ENCODE measurements at regions not wholly inside any gene's neighbourhood (a gene's known extent, or its start where the extent isn't known, plus 50 kb on each side); places are given as distances from the start of the nearest gene placed in this dataset.

GRCh38 chr6:163836876-163837690, 422.6 kb downstream of the QKI start:
- DNase-seq (ENCODE audit: low read depth in 2 of 2), result no peak

GRCh38 chr6:163835439-163836171, 421.1 kb downstream of the QKI start:
- DNase-seq (ENCODE audit: low read depth in 2 of 2), result no peak

- no peak for DNase-seq (ENCODE audit: low read depth in 2 of 2)
Observed at GRCh38 chr6:163834226-163834970, 419.9 kb downstream of the QKI start.

- no peak for DNase-seq (ENCODE audit: low read depth in 2 of 2)
Observed at GRCh38 chr6:163831736-163832135, 417.2 kb downstream of the QKI start.

- DNase-seq (ENCODE audit: low read depth in 2 of 2), result no peak
Observed at GRCh38 chr6:163830641-163831040, 416.1 kb downstream of the QKI start.

- no peak for DNase-seq (ENCODE audit: low read depth in 2 of 2)
Observed at GRCh38 chr6:163828038-163828795, 413.7 kb downstream of the QKI start.

GRCh38 chr6:163827143-163827542, 412.6 kb downstream of the QKI start:
- no peak for DNase-seq (ENCODE audit: low read depth in 2 of 2)

GRCh38 chr6:163826629-163827028, 412.1 kb downstream of the QKI start:
- DNase-seq (ENCODE audit: low read depth in 2 of 2), result no peak

GRCh38 chr6:163825033-163825432, 410.5 kb downstream of the QKI start:
- no peak for DNase-seq (ENCODE audit: low read depth in 2 of 2)

GRCh38 chr6:163823577-163823976, 409.1 kb downstream of the QKI start:
- no peak for DNase-seq (ENCODE audit: low read depth in 2 of 2)

- DNase-seq (ENCODE audit: low read depth in 2 of 2), result no peak
Observed at GRCh38 chr6:163820745-163821458, 406.4 kb downstream of the QKI start.

- DNase-seq (ENCODE audit: low read depth in 2 of 2), result no peak
Observed at GRCh38 chr6:163820171-163820570, 405.7 kb downstream of the QKI start.

- no peak for DNase-seq (ENCODE audit: low read depth in 2 of 2)
Observed at GRCh38 chr6:163818719-163819118, 404.2 kb downstream of the QKI start.

- DNase-seq (ENCODE audit: low read depth in 2 of 2), result no peak
Observed at GRCh38 chr6:163816441-163816840, 401.9 kb downstream of the QKI start.

- no peak for DNase-seq (ENCODE audit: low read depth in 2 of 2)
Observed at GRCh38 chr6:163815796-163816195, 401.3 kb downstream of the QKI start.

- no peak for DNase-seq (ENCODE audit: low read depth in 2 of 2)
Observed at GRCh38 chr6:163814494-163815364, 400.2 kb downstream of the QKI start.

GRCh38 chr6:163813979-163814493, 399.5 kb downstream of the QKI start:
- no peak for DNase-seq (ENCODE audit: low read depth in 2 of 2)

GRCh38 chr6:163811317-163811716, 396.8 kb downstream of the QKI start:
- no peak for DNase-seq (ENCODE audit: low read depth in 2 of 2)

GRCh38 chr6:163809364-163809763, 394.8 kb downstream of the QKI start:
- DNase-seq (ENCODE audit: low read depth in 2 of 2), result no peak

GRCh38 chr6:163808871-163809270, 394.4 kb downstream of the QKI start:
- no peak for DNase-seq (ENCODE audit: low read depth in 2 of 2)
